Endothelial cell of umbilical vein (primary cell): ENCODE measurements at regions not wholly inside any gene's neighbourhood (a gene's known extent, or its start where the extent isn't known, plus 50 kb on each side); places are given as distances from the start of the nearest gene placed in this dataset.

Experiments
- BruUV-seq: library from RNA; stranded (reverse); fragments of 400-500 nt; replicated peaks from 2 replicates; lab custom pipeline; 2021; lab: Mats Ljungman, UMichigan
- CTCF ChIA-PET: fragments of 300-600, 350-600 bp; sonication (Branson Sonifier 250); formaldehyde crosslinking; loops from one replicate; lab custom pipeline; 2021; ENCODE audit warnings: antibody characterized with exemption, inconsistent platforms; lab: Charles Lee
- POLR2A ChIA-PET: fragments of 300-600, 350-600 bp; sonication (Branson Sonifier 250); formaldehyde crosslinking; loops from one replicate; lab custom pipeline; 2021; ENCODE audit warnings: antibody characterized with exemption, inconsistent platforms; lab: Charles Lee
- DNase-seq: peaks from one replicate; pipeline ENCODE4 v3.0.0-alpha.2; 2011; ENCODE audit warnings: low read depth, low spot score
- FAIRE-seq: peaks from 2 replicates; lab custom pipeline; 2011; peaks lifted over from hg19 to GRCh38; lab: Jason Lieb, UNC
- H2AFZ ChIP-seq: 2 replicates; pipeline ENCODE4 v1.6.0; 2012; ENCODE audit warnings: low read depth, low read length, control low read depth, inconsistent platforms
- H3K27ac ChIP-seq: 2 replicates; pipeline ENCODE4 v1.5.1; 2011; ENCODE audit warnings: low read depth, mild to moderate bottlenecking, control low read depth, low read length, moderate library complexity; ENCODE audit not compliant: insufficient read depth
- H3K27me3 ChIP-seq, 2 experiments: 2 replicates each; pipeline versions ENCODE4 v1.6.0 to v1.6.1; 2011; ENCODE audit warnings: low read length in 2 of 2, mixed read lengths in 1 of 2; ENCODE audit not compliant: control insufficient read depth in 2 of 2, insufficient read depth in 2 of 2
- H3K36me3 ChIP-seq, 2 experiments: 2 replicates in 1 of 2; 3 replicates in 1 of 2; pipeline ENCODE4 v1.5.1; 2011; ENCODE audit warnings: low read length in 2 of 2, mild to moderate bottlenecking in 1 of 2, moderate library complexity in 1 of 2; ENCODE audit not compliant: control insufficient read depth in 2 of 2, insufficient read depth in 2 of 2; ENCODE audit errors: extremely low read depth in 1 of 2
- H3K4me1 ChIP-seq: 3 replicates; pipeline ENCODE4 v1.5.1; 2011; ENCODE audit warnings: mild to moderate bottlenecking, low read length; ENCODE audit not compliant: control insufficient read depth, insufficient read depth; ENCODE audit errors: extremely low read depth
- H3K4me2 ChIP-seq: 2 replicates; pipeline ENCODE4 v1.6.1; 2011; ENCODE audit warnings: low read length, control low read depth, mixed read lengths; ENCODE audit not compliant: insufficient read depth
- H3K4me3 ChIP-seq, 3 experiments: fragments of 200-600 bp in 1 of 3; sonication (generic), shearing (Covaris generic) in 1 of 3; replicated peaks in 1 of 3; 2 replicates each; pipeline ENCODE4 v1.5.1; 2011 to 2016; ENCODE audit warnings: control low read depth in 3 of 3, low read length in 3 of 3, mild to moderate bottlenecking in 2 of 3, inconsistent platforms in 1 of 3, low read depth in 1 of 3, moderate library complexity in 1 of 3; ENCODE audit not compliant: insufficient read depth in 1 of 3
- H3K79me2 ChIP-seq: 2 replicates; pipeline ENCODE4 v1.6.0; 2012; ENCODE audit warnings: low read length, inconsistent platforms; ENCODE audit not compliant: control insufficient read depth, insufficient read depth
- H3K9ac ChIP-seq: replicated peaks from 2 replicates; pipeline ENCODE3; 2011; ENCODE audit warnings: low read length, control low read depth; ENCODE audit not compliant: insufficient read depth; ENCODE audit errors: extremely low read depth
- H3K9me1 ChIP-seq: replicated peaks from 3 replicates; pipeline ENCODE4 v1.6.0; 2011; ENCODE audit warnings: mild to moderate bottlenecking, low read length; ENCODE audit not compliant: control insufficient read depth, insufficient read depth; ENCODE audit errors: extremely low read depth
- H3K9me3 ChIP-seq: replicated peaks from 2 replicates; pipeline ENCODE4 v1.5.1; 2012; ENCODE audit warnings: low read length, inconsistent platforms; ENCODE audit not compliant: control insufficient read depth, insufficient read depth
- H4K20me1 ChIP-seq: replicated peaks from 2 replicates; pipeline ENCODE3; 2011; ENCODE audit warnings: mild to moderate bottlenecking, low read length; ENCODE audit not compliant: control insufficient read depth, insufficient read depth; ENCODE audit errors: extremely low read depth
- EZH2 ChIP-seq: IDR thresholded peaks from 2 replicates; pipeline ENCODE4 v1.6.1; 2012; ENCODE audit warnings: borderline replicate concordance, low read depth, mild to moderate bottlenecking, moderate library complexity, low read length, inconsistent platforms; ENCODE audit not compliant: severe bottlenecking
- FOS ChIP-seq: IDR thresholded peaks from 2 replicates; pipeline ENCODE4 v1.6.1; 2011; ENCODE audit warnings: mild to moderate bottlenecking, low read length, moderate library complexity, borderline replicate concordance; ENCODE audit not compliant: insufficient read depth
- GATA2 ChIP-seq: IDR thresholded peaks from 2 replicates; pipeline ENCODE4 v1.7.0; 2011; ENCODE audit warnings: low read depth, mild to moderate bottlenecking, moderate library complexity, mixed read lengths, low read length; ENCODE audit not compliant: insufficient read length, insufficient read depth
- JUN ChIP-seq: IDR thresholded peaks from 2 replicates; pipeline ENCODE4 v1.6.1; 2011; ENCODE audit warnings: borderline replicate concordance, low read depth; ENCODE audit not compliant: insufficient read length, insufficient read depth
- MYC ChIP-seq: IDR thresholded peaks from one replicate; pipeline ENCODE4 v1.6.1; 2011; ENCODE audit warnings: mild to moderate bottlenecking, low read depth, low read length
- POLR2A ChIP-seq: IDR thresholded peaks from 2 replicates; pipeline ENCODE4 v1.6.1; 2012; ENCODE audit warnings: low read depth, mild to moderate bottlenecking, control low read depth, low read length
- POLR2AphosphoS5 ChIP-seq: IDR thresholded peaks from 2 replicates; pipeline ENCODE4 v1.6.1; 2012; ENCODE audit warnings: low read depth, mild to moderate bottlenecking, control low read depth, low read length, moderate library complexity; ENCODE audit not compliant: insufficient read depth
- dilution Hi-C: fragments of 300-500 bp; cut with MboI; formaldehyde crosslinking; loops from one replicate; pipeline ENCODE4 v1.15.0; 2019; ENCODE audit warnings: low sequenced_read_pairs; ENCODE audit not compliant: extremely low pct_ligation_motif_present
- intact Hi-C: fragments of 100-400 bp; cut with micrococcal nuclease; formaldehyde crosslinking; loops from one replicate; pipeline ENCODE4 v1.10.0; 2022
- TF ChIP-seq, protein P1 (sequence below), 2 donors: IDR thresholded peaks; 1 replicate in 1 of 2; 2 replicates in 1 of 2; pipeline ENCODE4 v1.5.1; 2011; ENCODE audit warnings: low read length in 2 of 2, mild to moderate bottlenecking in 2 of 2, moderate library complexity in 2 of 2, control low read depth in 1 of 2, inconsistent platforms in 1 of 2, low read depth in 1 of 2; ENCODE audit not compliant: insufficient read depth in 1 of 2; ENCODE audit errors: extremely low read depth in 1 of 2
- TF ChIP-seq, protein P2 (sequence below): IDR thresholded peaks from 2 replicates; pipeline ENCODE4 v1.6.1; 2011; ENCODE audit not compliant: insufficient read depth, insufficient read length

DNA sequence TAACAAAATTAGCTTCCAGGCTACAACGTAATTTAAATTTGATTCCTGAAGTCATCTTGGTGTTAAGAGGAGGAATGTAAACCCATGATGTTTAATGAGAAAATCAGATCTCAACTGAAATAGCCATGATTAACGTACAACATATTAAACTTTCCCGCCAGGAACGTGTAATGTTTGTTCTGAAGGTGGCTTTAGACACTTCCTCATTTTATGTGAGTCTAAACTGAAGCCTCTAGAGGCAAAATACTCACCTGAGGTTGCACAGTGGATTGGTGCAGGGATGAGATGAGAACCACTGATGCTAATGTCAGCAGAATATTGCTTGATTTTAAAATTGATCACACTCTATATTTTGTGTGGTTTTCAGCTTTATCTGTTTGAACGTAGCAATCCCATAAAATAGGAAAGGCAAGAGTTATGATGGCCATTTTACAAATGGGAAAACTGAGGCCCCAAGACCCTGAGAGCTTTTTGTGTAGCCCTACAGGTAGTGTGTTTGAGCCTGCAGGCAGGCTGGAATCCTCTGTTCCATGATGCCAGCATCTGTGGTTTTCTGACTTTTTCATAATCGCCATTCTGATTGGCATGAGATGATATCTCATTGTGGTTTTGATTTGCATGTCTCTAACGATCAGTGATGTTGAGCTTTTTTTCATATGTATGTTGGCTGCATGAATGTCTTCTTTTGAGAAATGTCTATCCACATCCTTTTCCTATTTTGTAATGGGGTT is 243.7 kb upstream of the BMPER start:
- dilution Hi-C loops (no loop called here), intact Hi-C loops (no loop called here)
- H3K79me2 ChIP-seq: no peaks in the 10 kb centered on the region
- BruUV-seq: no TSS peak
- H3K27ac ChIP-seq: no peak overlapping the region
- no peak overlapping the region for H3K4me2 ChIP-seq
- TF ChIP-seq, protein P1, sequence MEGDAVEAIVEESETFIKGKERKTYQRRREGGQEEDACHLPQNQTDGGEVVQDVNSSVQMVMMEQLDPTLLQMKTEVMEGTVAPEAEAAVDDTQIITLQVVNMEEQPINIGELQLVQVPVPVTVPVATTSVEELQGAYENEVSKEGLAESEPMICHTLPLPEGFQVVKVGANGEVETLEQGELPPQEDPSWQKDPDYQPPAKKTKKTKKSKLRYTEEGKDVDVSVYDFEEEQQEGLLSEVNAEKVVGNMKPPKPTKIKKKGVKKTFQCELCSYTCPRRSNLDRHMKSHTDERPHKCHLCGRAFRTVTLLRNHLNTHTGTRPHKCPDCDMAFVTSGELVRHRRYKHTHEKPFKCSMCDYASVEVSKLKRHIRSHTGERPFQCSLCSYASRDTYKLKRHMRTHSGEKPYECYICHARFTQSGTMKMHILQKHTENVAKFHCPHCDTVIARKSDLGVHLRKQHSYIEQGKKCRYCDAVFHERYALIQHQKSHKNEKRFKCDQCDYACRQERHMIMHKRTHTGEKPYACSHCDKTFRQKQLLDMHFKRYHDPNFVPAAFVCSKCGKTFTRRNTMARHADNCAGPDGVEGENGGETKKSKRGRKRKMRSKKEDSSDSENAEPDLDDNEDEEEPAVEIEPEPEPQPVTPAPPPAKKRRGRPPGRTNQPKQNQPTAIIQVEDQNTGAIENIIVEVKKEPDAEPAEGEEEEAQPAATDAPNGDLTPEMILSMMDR (IDR thresholded peaks at IDR 0.05; ENCODE audit: extremely low read depth in 1 of 2, insufficient read depth in 1 of 2, low read depth in 1 of 2, low read length in 2 of 2): no peak
- TF ChIP-seq EZH2 (no peak), POLR2AphosphoS5 (no peak), GATA2 (no peak), POLR2A (no peak), FOS (no peak), MYC (no peak), JUN (no peak)
- TF ChIP-seq, protein P2, sequence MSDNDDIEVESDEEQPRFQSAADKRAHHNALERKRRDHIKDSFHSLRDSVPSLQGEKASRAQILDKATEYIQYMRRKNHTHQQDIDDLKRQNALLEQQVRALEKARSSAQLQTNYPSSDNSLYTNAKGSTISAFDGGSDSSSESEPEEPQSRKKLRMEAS: no peak
- CTCF ChIA-PET: interaction anchor here (0.7 kb wide), 1 partner anchor 202 kb away, joined by 3 read pairs; no protein-coding TSS in a partner anchor
- H4K20me1 ChIP-seq: no peaks in the 10 kb centered on the region
- no peak overlapping the region for H3K4me3 ChIP-seq
- H2AFZ ChIP-seq: no peak overlapping the region
- POLR2A ChIA-PET: no interaction called here
- no peaks in the 10 kb centered on the region for H3K36me3 ChIP-seq
- no peak overlapping the region for H3K9ac ChIP-seq
- no peaks in the 10 kb centered on the region for H3K27me3 ChIP-seq
- H3K9me3 ChIP-seq: no peaks in the 10 kb centered on the region
- no peaks in the 10 kb centered on the region for H3K4me1 ChIP-seq
- FAIRE-seq: no peak
- H3K9me1 ChIP-seq: no peaks in the 10 kb centered on the region
- DNase-seq: no peak
